ENCODE measurements at regions not wholly inside any gene's neighbourhood (a gene's known extent, or its start where the extent isn't known, plus 50 kb on each side); places are given as distances from the start of the nearest gene placed in this dataset.

- DNase-seq (ENCODE audit: low read depth, low spot score) = no peak
Observed at GRCh38 chr1:112040891-112041740, 51.6 kb upstream of the KCND3 start.

DNA sequence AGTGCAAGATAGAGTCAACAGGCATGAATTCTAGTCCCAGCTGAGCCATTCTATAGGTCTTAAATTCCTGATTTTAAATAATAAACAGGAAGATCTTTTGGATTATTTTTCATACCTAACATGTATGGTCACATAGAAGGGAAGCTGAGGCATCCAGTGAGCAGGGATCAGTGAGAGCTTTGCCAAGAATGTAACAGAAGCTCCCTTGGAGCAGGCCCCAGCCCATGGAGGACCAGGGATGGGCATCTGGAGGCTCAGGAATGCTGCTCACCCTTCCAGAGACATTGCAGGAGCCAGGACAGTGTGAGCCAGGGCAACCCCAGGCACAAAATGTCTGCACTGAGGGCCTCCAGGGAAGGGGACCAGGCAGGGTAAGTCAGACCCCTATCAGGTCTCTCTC lies 54.4 kb upstream of the KCND3 start:
- no peak for DNase-seq (ENCODE audit: low read depth, low spot score)

- no peak for DNase-seq (ENCODE audit: low read depth, low spot score)
Observed at GRCh38 chr1:112044745-112045144, 55.3 kb upstream of the KCND3 start.

GRCh38 chr1:112046630-112047029 lies 57.2 kb upstream of the KCND3 start:
- no peak for DNase-seq (ENCODE audit: low read depth, low spot score)

DNA sequence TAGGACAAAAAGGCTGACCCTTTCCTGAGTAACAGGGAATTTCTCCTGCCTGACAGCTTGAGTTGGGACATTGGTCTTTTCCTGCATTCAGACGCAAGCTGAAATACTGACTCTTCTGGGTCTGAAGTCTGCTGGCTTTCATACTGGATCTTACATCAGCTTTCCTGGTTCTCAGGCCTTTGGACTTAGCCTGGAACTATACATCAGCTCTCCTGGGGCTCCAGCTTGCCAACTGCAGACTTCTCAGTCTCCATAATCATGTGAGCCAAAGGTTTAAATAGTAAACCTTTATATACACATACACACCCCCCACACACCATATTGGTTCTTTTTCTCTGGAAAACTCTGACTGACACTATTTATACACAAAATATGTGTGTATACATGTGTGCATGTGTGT lies 59.0 kb upstream of the KCND3 start:
- no peak for DNase-seq (ENCODE audit: low read depth, low spot score)

- DNase-seq (ENCODE audit: low read depth, low spot score) = no peak
Observed at GRCh38 chr1:112054510-112054909, 65.0 kb upstream of the KCND3 start.

DNA sequence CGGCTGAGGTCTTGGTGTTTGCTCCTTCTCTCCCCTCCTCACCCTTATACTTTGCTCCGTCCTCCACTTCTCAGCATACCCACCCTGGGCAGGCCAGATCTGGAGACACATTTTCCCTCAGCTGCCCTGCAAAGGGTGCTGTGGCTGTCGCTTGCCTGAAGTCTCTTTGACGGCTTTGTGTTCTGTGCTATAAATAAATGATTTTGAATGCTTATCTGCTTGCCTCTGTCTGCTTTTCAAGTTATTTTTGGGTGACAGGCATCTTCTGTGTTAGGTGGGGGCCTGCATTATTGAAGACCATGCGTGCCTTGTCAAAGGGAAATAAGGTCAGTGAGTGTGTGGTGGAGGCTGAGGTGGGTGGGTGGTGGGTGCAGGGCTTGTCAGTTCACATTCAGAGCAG lies 66.9 kb upstream of the KCND3 start:
- no peak for DNase-seq (ENCODE audit: low read depth, low spot score)

GRCh38 chr1:112057736-112058135 lies 68.3 kb upstream of the KCND3 start:
- no peak for DNase-seq (ENCODE audit: low read depth, low spot score)

- no peak for DNase-seq (ENCODE audit: low read depth, low spot score)
Observed at GRCh38 chr1:112058815-112059450, 69.5 kb upstream of the KCND3 start.

DNA sequence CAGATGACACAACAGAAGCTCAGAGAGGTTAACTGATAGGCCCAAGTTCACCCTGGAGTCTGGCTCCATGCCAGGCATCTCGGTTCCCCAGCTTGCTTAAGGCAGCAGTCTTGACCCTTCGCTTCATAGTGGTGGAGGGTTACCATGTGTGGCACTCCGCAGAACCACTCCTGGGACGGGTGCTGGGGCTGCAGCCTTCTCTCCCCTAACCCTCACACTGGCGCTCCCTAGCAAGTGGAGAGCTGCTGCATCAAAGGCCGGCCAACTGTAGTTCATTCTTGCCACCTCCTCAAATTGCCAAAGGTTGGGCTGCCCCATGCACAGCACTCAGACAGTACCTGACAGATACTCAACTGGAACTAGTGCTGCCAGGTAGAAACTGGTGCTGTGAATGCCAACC lies 70.2 kb upstream of the KCND3 start:
- DNase-seq (ENCODE audit: low read depth, low spot score) = no peak

DNA sequence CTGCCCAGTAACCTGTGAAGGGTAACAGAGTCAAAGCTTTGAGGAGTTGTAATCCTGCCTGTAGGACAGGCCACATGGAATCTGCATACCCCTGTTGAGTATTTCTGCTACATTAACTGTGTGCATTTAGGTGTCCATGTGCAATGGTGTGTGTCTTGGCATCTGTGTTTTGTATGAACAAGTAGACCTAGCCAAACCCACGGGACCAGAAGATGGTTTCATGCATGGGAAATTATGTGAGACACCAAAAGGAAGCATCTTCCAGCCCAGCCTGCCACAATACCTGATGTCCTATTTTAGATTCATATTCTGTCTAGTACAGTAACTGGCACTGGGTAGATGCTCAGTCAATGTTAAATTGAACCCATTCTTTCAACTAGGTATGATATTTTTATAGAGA lies 70.8 kb upstream of the KCND3 start:
- DNase-seq (ENCODE audit: low read depth, low spot score) = no peak

- no peak for DNase-seq (ENCODE audit: low read depth, low spot score)
Observed at GRCh38 chr1:112061056-112061455, 71.6 kb upstream of the KCND3 start.

DNA sequence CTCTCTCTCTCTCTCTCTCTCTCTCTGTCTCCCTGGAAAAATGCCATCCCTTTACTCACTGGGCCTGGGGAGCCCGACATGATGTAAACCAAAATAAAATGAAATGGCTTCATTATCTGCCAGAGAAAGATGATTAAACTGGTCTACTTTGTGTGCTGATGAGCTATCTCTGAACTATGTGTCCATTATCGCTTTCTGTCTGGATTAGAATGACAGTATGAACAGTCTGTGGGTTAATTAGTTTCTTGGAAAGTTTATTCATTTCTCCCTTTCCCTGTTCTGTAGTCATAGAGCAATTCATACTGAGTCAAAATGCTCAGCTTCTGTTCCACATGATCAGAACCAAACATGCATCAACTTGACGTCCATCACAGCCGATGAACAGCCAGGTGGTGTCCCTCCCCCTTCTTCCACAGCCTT lies 72.4 kb upstream of the KCND3 start:
- no peak for DNase-seq (ENCODE audit: low read depth, low spot score)

DNA sequence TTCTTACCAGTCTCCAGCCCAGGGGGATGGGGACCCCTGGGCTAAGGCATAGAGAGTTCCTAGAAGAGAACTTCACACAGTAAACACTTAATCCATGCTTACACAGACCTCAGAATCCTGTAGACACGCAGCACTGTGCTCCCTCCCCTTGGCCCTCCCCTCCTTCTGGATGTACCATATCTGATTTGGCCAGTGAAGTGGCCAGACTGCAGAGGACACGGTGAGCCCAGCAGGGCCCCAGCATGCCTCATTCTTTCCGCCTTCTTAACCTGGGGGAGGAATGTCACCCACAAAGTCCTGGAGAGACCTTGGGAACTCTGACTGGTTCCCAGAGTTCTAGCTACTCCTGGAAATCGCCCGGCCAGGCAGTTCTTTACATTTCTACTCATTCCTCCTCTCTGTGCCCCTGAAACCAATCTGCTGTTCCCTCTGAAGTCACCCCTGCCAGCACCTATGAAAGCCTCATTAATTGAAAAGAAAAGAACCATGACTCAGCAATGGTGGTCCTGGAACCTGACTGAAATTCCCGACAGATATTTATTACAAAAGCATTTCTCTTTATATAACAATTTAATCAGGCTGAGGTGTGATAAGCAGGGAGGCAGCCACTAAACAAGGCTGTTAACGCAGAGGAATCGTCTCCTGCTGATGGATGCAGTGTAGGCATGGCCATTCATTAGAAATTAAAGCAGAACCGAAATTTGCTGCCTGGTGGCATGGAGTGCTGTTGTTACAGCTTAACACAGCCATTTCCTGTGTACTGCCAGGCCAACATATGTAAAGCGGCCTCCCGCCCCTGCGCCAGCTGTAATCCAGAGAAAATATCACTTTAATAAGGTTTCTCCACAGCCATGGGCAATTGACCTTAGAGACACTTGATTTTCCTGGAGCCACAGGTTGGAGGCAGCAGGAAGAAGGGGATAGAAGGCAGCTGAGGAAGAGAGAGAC lies 74.6 kb upstream of the KCND3 start:
- DNase-seq (ENCODE audit: low read depth, low spot score) = no peak

DNA sequence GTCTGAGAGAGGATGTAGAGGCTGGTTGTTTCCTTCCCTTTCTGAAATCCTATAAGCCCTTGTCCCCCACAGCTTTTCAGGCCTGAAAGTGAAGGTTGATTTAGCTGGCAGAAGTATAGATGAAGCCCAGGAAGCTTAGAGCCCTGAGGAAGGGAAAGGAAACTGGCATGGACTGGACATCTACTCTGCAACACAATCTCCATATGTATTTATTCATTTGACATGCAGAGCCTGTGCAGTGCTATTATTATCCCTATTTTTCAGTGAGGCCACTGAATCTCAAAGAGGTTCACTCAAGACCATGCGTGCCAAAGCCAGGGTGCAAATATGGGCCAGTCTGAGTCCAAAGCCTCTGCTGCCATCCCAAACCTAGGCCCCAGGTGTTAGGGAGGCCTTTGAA lies 78.5 kb upstream of the KCND3 start:
- DNase-seq (ENCODE audit: low read depth, low spot score) = no peak

GRCh38 chr1:112070677-112071076 lies 81.2 kb upstream of the KCND3 start:
- DNase-seq (ENCODE audit: low read depth, low spot score) = no peak

DNA sequence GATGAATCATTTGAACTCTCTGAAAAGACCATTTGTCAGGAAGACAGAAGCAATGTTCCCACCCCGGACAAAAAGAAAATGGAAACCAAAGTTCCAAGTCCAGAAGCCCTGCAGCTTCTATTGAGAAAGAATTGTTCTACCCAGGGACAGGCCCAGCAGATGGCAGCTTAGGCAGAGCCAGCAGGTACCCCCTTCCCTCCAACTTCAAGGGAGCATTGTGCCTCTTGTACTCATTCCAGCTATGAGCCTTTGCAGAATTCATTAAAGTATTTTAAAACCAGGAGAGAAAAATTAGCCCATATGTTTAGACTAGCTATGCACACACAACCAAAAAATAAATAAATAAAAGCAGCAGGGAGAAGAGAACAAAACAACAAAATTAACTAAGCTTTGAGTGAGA lies 85.2 kb upstream of the KCND3 start:
- DNase-seq (ENCODE audit: low read depth, low spot score) = no peak

DNA sequence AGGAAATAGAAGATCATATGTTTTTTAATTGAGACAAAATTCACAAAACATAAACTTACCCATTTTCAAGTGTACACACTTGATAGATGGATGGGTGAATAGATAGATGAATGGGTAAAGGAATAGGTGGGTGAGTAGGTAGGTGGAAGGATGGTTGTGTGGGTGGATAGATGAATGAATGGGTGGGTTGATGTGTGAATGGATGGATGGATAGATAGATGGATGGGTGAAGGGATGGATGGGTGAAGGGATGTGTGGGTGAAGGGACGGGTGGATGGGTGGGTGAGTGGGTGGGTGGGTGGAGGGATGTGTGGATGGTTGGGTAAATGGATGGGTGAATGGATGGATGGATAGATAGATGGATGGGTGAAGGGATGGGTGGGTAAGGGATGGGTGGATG lies 86.1 kb upstream of the KCND3 start:
- no peak for DNase-seq (ENCODE audit: low read depth, low spot score)

DNA sequence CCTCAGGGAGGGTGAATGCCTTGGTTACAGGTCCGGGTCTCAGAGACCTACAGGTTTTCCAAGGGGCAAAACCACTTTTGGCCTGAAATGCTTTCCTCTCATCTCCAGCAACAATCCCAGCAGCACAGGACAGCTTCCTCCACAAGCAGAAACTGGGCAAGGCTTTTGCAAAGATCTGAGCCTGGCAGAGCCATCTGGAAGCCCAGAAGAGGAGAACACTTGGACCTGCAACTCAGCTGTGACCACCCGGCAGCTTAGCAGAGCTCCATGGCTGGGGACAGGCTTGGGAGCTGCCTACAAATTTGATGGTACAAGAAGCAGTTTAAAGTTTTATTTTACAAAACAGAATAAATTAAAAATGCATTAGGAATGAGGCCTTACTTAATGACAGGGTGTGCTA lies 90.0 kb upstream of the KCND3 start:
- no peak for DNase-seq (ENCODE audit: low read depth, low spot score)

GRCh38 chr1:112083487-112083886 lies 94.0 kb upstream of the KCND3 start:
- DNase-seq (ENCODE audit: low read depth, low spot score) = no peak

GRCh38 chr1:112092656-112093371 lies 103.3 kb upstream of the KCND3 start:
- no peak for DNase-seq (ENCODE audit: low read depth, low spot score)

- DNase-seq (ENCODE audit: low read depth, low spot score) = no peak
Observed at GRCh38 chr1:112093372-112093694, 103.9 kb upstream of the KCND3 start.
